Neural cell (in vitro differentiated cells): ENCODE measurements at regions not wholly inside any gene's neighbourhood (a gene's known extent, or its start where the extent isn't known, plus 50 kb on each side); places are given as distances from the start of the nearest gene placed in this dataset.

Experiments
- H2AFZ ChIP-seq: fragments of 200-600, 300-800 bp; sonication (generic), shearing (Covaris generic); 2 replicates; pipeline ENCODE4 v1.6.0; 2014; ENCODE audit warnings: low read depth, mild to moderate bottlenecking, antibody characterized with exemption, low read length, moderate library complexity
- H3F3A ChIP-seq: fragments of 200-600 bp; shearing (Covaris generic); 2 replicates; pipeline ENCODE4 v1.6.1; 2016; ENCODE audit warnings: mild to moderate bottlenecking, moderate library complexity, mixed read lengths, antibody characterized with exemption, low read length; ENCODE audit not compliant: insufficient read depth, poor library complexity, severe bottlenecking
- H3K27ac ChIP-seq: fragments of 200-600, 300-800 bp; sonication (generic), shearing (Covaris generic); 2 replicates; pipeline ENCODE4 v1.5.1; 2014; ENCODE audit warnings: mild to moderate bottlenecking, low read length, moderate library complexity
- H3K27me3 ChIP-seq: fragments of 300-800, 200-600 bp; sonication (generic), shearing (Covaris generic); 2 replicates; pipeline ENCODE4 v1.6.0; 2014; ENCODE audit warnings: mild to moderate bottlenecking, low read depth, low read length, moderate library complexity; ENCODE audit not compliant: insufficient read depth
- H3K36me3 ChIP-seq: fragments of 300-800, 200-600 bp; sonication (generic), shearing (Covaris generic); 2 replicates; pipeline ENCODE4 v1.5.1; 2014; ENCODE audit warnings: mild to moderate bottlenecking, antibody characterized with exemption, low read length, moderate library complexity; ENCODE audit not compliant: insufficient read depth
- H3K4me2 ChIP-seq: fragments of 300-800, 200-600 bp; sonication (generic), shearing (Covaris generic); 2 replicates; pipeline ENCODE4 v1.6.0; 2014; ENCODE audit warnings: mild to moderate bottlenecking, low read length
- H3K4me3 ChIP-seq: fragments of 300-800, 200-600 bp; sonication (generic), shearing (Covaris generic); 2 replicates; pipeline ENCODE4 v1.5.1; 2014; ENCODE audit warnings: mild to moderate bottlenecking, low read length, moderate library complexity
- H3K79me2 ChIP-seq: fragments of 200-600 bp; shearing (Covaris generic); replicated peaks from 2 replicates; pipeline ENCODE4 v1.6.0; 2014; ENCODE audit warnings: mild to moderate bottlenecking, low read length, moderate library complexity; ENCODE audit not compliant: insufficient read depth
- H3K9ac ChIP-seq: fragments of 300-800, 200-600 bp; sonication (generic), shearing (Covaris generic); 2 replicates; pipeline ENCODE4 v1.6.1; 2016; ENCODE audit warnings: mild to moderate bottlenecking, low read length, mixed read lengths
- H3K9me2 ChIP-seq: fragments of 200-600 bp; shearing (Covaris generic); 2 replicates; pipeline ENCODE4 v1.6.1; 2016; ENCODE audit warnings: mild to moderate bottlenecking, low read length, mixed read lengths; ENCODE audit not compliant: insufficient read depth
- H3K9me3 ChIP-seq: fragments of 200-600, 300-800 bp; sonication (generic), shearing (Covaris generic); 2 replicates; pipeline ENCODE4 v1.6.1; 2016; ENCODE audit warnings: mild to moderate bottlenecking, mixed run types, low read length, moderate library complexity, mixed read lengths
- H4K20me1 ChIP-seq: fragments of 200-600 bp; shearing (Covaris generic); 2 replicates; pipeline ENCODE4 v1.6.1; 2016; ENCODE audit warnings: mild to moderate bottlenecking, mixed run types; ENCODE audit not compliant: insufficient read depth
- EP300 ChIP-seq: fragments of 450-650 bp; conservative IDR thresholded peaks from 2 replicates; pipeline ENCODE4 v1.6.1; 2014; ENCODE audit warnings: antibody characterized with exemption, mild to moderate bottlenecking, moderate library complexity; ENCODE audit not compliant: poor library complexity, severe bottlenecking
- EZH2 ChIP-seq: fragments of 200-600, 300-800 bp; shearing (Covaris generic), sonication (generic); IDR thresholded peaks from 2 replicates; pipeline ENCODE4 v1.6.1; 2014; ENCODE audit warnings: antibody characterized with exemption, low read length, borderline replicate concordance, mild to moderate bottlenecking; ENCODE audit not compliant: insufficient read depth, poor library complexity, severe bottlenecking
- MXI1 ChIP-seq: fragments of 450-650 bp; conservative IDR thresholded peaks from 2 replicates; pipeline ENCODE4 v1.6.1; 2014; ENCODE audit warnings: antibody characterized with exemption, mild to moderate bottlenecking; ENCODE audit not compliant: poor library complexity, severe bottlenecking
- POLR2AphosphoS5 ChIP-seq: IDR thresholded peaks from 2 replicates; pipeline ENCODE4 v1.6.1; 2012
- RAD21 ChIP-seq: fragments of 450-650 bp; conservative IDR thresholded peaks from 2 replicates; pipeline ENCODE4 v1.6.1; 2014; ENCODE audit warnings: antibody characterized with exemption, mild to moderate bottlenecking, moderate library complexity
- SMC3 ChIP-seq: fragments of 450-650 bp; conservative IDR thresholded peaks from 2 replicates; pipeline ENCODE4 v1.6.1; 2014; ENCODE audit warnings: antibody characterized with exemption, mild to moderate bottlenecking, moderate library complexity; ENCODE audit not compliant: poor library complexity
- TAF1 ChIP-seq: IDR thresholded peaks from 2 replicates; pipeline ENCODE4 v1.6.1; 2012; ENCODE audit warnings: low read depth
- TF ChIP-seq, protein P1 (sequence below): fragments of 450-650 bp; IDR thresholded peaks from 2 replicates; pipeline ENCODE4 v1.5.1; 2014; ENCODE audit warnings: antibody characterized with exemption, mild to moderate bottlenecking, moderate library complexity; ENCODE audit not compliant: poor library complexity, severe bottlenecking
- TF ChIP-seq, protein P2 (sequence below): IDR thresholded peaks from 2 replicates; pipeline ENCODE4 v1.6.1; 2012; ENCODE audit warnings: borderline replicate concordance

DNA sequence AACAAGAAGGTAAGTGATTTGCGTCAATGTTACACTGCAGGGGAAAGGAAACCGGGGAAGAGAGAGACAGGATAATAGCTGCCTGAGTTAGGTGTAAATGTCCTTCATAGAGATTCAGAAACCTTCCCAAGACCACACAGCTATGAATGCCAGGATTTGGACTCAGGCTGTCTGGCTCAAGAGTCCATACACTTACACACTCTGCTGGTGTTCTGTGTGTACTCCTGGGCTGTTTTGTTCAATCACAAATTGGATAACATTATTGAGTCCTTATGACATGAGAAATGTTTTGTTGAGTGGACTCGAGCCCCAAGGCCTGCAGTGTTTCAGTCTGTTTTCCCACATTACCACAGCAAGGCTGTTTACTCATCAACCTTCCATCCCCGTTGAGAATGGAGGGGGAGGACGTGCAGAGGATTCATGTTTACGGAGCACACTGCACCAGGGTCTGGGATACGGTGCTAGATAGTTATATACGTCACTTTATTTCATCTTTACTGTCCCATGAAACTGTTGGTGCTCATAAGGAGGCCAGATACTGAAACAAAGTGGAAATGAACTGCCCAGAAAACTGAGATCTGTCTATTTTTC is 450.8 kb downstream of the HAPSTR1 start:
- no peak overlapping the region for H3K4me2 ChIP-seq
- no peak overlapping the region for H3K9ac ChIP-seq
- no peaks in the 10 kb centered on the region for H4K20me1 ChIP-seq
- TF ChIP-seq, protein P1, sequence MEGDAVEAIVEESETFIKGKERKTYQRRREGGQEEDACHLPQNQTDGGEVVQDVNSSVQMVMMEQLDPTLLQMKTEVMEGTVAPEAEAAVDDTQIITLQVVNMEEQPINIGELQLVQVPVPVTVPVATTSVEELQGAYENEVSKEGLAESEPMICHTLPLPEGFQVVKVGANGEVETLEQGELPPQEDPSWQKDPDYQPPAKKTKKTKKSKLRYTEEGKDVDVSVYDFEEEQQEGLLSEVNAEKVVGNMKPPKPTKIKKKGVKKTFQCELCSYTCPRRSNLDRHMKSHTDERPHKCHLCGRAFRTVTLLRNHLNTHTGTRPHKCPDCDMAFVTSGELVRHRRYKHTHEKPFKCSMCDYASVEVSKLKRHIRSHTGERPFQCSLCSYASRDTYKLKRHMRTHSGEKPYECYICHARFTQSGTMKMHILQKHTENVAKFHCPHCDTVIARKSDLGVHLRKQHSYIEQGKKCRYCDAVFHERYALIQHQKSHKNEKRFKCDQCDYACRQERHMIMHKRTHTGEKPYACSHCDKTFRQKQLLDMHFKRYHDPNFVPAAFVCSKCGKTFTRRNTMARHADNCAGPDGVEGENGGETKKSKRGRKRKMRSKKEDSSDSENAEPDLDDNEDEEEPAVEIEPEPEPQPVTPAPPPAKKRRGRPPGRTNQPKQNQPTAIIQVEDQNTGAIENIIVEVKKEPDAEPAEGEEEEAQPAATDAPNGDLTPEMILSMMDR = no peak
- no peak overlapping the region for H2AFZ ChIP-seq
- no peaks in the 10 kb centered on the region for H3K9me2 ChIP-seq
- no peaks in the 10 kb centered on the region for H3K9me3 ChIP-seq
- no peaks in the 10 kb centered on the region for H3K79me2 ChIP-seq
- no peak overlapping the region for H3K4me3 ChIP-seq
- H3K27me3 ChIP-seq = no peaks in the 10 kb centered on the region
- no peaks in the 10 kb centered on the region for H3F3A ChIP-seq
- H3K36me3 ChIP-seq = no peaks in the 10 kb centered on the region
- H3K27ac ChIP-seq = no peak overlapping the region

DNA sequence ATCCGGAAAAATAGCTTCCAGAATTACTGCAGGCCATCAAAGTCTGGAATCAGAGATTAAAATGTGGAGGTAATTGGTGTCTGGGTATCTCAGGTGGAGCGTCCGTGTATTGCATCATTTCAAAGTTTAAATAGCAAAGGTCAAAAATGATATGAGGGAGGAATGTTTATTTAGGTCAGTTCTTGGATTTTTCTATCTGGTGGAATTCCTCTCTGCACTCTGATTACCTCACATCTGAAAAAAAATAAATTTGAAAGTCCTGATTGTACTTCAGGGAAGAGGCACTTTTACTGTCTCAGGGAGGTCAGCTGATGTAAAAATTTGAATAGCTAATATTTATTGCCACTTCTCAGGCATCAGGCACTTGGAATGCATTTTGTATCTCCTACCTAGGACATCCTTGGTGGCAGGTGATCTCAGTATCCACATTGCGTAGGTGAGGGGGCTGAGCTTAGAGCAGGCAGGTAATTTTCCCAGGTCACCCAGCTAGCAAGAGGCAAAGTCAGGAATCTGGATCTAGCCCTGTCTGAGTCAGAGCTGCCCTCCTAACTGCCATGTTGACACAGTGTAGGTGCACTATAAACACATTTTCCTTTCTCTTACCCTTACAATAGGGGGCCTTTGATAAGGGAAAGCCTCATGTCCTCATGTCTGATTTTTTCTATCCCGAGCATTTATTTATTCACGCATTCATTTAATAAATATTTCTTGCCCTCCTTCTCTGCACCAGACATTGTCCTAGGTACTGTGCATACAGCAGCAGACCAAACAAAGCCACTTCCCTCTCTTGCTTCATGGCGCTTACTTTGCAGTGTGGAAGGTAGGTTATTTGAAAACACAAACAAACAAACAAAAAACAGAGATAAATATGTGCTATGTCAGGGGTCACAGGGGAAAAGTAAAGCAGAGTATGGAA is 454.3 kb downstream of the HAPSTR1 start:
- TF ChIP-seq EZH2 (no peak), POLR2AphosphoS5 (no peak), TAF1 (no peak), SMC3 (no peak), MXI1 (no peak), RAD21 (no peak), EP300 (no peak)
- TF ChIP-seq, protein P2, sequence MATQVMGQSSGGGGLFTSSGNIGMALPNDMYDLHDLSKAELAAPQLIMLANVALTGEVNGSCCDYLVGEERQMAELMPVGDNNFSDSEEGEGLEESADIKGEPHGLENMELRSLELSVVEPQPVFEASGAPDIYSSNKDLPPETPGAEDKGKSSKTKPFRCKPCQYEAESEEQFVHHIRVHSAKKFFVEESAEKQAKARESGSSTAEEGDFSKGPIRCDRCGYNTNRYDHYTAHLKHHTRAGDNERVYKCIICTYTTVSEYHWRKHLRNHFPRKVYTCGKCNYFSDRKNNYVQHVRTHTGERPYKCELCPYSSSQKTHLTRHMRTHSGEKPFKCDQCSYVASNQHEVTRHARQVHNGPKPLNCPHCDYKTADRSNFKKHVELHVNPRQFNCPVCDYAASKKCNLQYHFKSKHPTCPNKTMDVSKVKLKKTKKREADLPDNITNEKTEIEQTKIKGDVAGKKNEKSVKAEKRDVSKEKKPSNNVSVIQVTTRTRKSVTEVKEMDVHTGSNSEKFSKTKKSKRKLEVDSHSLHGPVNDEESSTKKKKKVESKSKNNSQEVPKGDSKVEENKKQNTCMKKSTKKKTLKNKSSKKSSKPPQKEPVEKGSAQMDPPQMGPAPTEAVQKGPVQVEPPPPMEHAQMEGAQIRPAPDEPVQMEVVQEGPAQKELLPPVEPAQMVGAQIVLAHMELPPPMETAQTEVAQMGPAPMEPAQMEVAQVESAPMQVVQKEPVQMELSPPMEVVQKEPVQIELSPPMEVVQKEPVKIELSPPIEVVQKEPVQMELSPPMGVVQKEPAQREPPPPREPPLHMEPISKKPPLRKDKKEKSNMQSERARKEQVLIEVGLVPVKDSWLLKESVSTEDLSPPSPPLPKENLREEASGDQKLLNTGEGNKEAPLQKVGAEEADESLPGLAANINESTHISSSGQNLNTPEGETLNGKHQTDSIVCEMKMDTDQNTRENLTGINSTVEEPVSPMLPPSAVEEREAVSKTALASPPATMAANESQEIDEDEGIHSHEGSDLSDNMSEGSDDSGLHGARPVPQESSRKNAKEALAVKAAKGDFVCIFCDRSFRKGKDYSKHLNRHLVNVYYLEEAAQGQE = no peak
- TF ChIP-seq, protein P1 = no peak
- no peaks in the 10 kb centered on the region for H4K20me1 ChIP-seq
- H3K27me3 ChIP-seq = no peaks in the 10 kb centered on the region
- H3K79me2 ChIP-seq = no peaks in the 10 kb centered on the region
- no peak overlapping the region for H3K27ac ChIP-seq
- no peaks in the 10 kb centered on the region for H3F3A ChIP-seq
- no peak overlapping the region for H2AFZ ChIP-seq
- no peaks in the 10 kb centered on the region for H3K9me3 ChIP-seq
- H3K36me3 ChIP-seq = no peaks in the 10 kb centered on the region
- no peak overlapping the region for H3K9ac ChIP-seq
- no peaks in the 10 kb centered on the region for H3K9me2 ChIP-seq
- H3K4me2 ChIP-seq = no peak overlapping the region
- H3K4me3 ChIP-seq = no peak overlapping the region
